ENCODE measurements at regions not wholly inside any gene's neighbourhood (a gene's known extent, or its start where the extent isn't known, plus 50 kb on each side); places are given as distances from the start of the nearest gene placed in this dataset.
A peak's percentile ranks its signal among the peaks of the same experiment; 100 is the strongest.

DNA sequence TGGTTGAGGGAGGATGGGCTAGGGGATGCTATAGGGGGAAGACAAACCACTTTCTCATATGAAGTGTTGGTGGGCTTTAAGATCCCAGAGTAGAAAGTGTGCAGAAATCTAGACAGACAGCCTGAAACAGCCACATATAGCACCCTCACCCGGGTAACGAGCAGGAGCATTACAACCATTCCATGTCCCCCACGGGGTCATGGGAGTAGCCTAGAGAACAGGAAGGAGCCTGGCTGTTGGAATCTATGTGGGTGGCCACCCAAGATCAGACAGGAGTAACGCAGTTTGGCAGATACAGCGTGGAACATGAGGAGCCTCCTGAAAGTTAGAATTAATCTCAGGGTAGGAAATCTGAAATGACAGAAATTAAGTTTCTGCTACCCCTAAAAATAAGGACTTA is 146.1 kb upstream of the RAI14 start:
- H3K4me3 ChIP-seq = no peak overlapping the region
- TF ChIP-seq, protein P1, sequence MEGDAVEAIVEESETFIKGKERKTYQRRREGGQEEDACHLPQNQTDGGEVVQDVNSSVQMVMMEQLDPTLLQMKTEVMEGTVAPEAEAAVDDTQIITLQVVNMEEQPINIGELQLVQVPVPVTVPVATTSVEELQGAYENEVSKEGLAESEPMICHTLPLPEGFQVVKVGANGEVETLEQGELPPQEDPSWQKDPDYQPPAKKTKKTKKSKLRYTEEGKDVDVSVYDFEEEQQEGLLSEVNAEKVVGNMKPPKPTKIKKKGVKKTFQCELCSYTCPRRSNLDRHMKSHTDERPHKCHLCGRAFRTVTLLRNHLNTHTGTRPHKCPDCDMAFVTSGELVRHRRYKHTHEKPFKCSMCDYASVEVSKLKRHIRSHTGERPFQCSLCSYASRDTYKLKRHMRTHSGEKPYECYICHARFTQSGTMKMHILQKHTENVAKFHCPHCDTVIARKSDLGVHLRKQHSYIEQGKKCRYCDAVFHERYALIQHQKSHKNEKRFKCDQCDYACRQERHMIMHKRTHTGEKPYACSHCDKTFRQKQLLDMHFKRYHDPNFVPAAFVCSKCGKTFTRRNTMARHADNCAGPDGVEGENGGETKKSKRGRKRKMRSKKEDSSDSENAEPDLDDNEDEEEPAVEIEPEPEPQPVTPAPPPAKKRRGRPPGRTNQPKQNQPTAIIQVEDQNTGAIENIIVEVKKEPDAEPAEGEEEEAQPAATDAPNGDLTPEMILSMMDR (IDR thresholded peaks at IDR 0.05; ENCODE audit: control extremely low read depth, extremely low read depth) = no peak
- WGBS, 2 donors = 68 to 73% methylated on average over 5 of the region's 5 CpGs
- H3K4me1 ChIP-seq (ENCODE audit: control insufficient read depth in 5 of 5, insufficient read depth in 5 of 5, low read length in 5 of 5) = peaks cover 0 to 13% (median 5%) of the 10 kb centered on the region in 5 donors
- DNase-seq (no peak), ATAC-seq (ENCODE audit: insufficient read depth, low FRiP score) (no peak)
- no peaks in the 10 kb centered on the region for H3K9me3 ChIP-seq (ENCODE audit: control insufficient read depth in 4 of 4, insufficient read depth in 3 of 4, low read length in 3 of 4)
- H3K27me3 ChIP-seq (ENCODE audit: control insufficient read depth in 3 of 3, insufficient read depth in 3 of 3, low read length in 2 of 3) = no peaks in the 10 kb centered on the region
- no peaks in the 10 kb centered on the region for H3K36me3 ChIP-seq (ENCODE audit: control insufficient read depth in 4 of 4, insufficient read depth in 4 of 4, low read length in 4 of 4)
- peak overlapping the region in 1 of 2 donors; percentile 49 for H3K27ac ChIP-seq (ENCODE audit: low read depth in 1 of 2, low read length in 1 of 2)
- no peak overlapping the region for H3K9ac ChIP-seq (ENCODE audit: insufficient read depth in 1 of 2, low read length in 2 of 2)

DNA sequence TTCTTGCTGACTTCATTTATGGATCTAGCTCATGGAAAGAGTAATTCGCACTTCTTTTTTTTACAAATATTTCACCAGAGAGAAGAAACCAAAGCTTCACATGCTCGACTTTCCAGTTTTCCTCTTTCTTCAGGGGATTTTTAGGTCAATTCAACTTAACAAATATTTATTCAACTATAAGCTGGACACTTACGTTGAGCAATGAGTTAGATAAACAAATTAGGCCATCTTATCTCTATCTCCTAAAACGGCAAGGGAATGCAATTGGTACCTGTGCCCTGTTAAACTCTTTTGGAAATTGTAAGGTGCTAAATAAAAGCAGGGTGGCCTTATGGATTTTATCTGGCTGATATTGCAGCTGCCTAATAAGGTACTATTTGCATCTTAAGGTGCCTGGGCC is 145.1 kb upstream of the RAI14 start:
- no peaks in the 10 kb centered on the region for H3K27me3 ChIP-seq (ENCODE audit: control insufficient read depth in 3 of 3, insufficient read depth in 3 of 3, low read length in 2 of 3)
- ATAC-seq (ENCODE audit: insufficient read depth, low FRiP score) (no peak), DNase-seq (peak in 1 of 3 donors; percentile 45)
- no peaks in the 10 kb centered on the region for H3K36me3 ChIP-seq (ENCODE audit: control insufficient read depth in 4 of 4, insufficient read depth in 4 of 4, low read length in 4 of 4)
- H3K4me1 ChIP-seq (ENCODE audit: control insufficient read depth in 5 of 5, insufficient read depth in 5 of 5, low read length in 5 of 5) = peaks cover 0 to 13% (median 5%) of the 10 kb centered on the region in 5 donors
- no peak overlapping the region for H3K27ac ChIP-seq (ENCODE audit: low read depth in 1 of 2, low read length in 1 of 2)
- WGBS, 2 donors = 46 to 68% methylated on average over 4 of the region's 4 CpGs
- TF ChIP-seq, protein P1 (IDR thresholded peaks at IDR 0.05; ENCODE audit: control extremely low read depth, extremely low read depth) = no peak
- no peaks in the 10 kb centered on the region for H3K9me3 ChIP-seq (ENCODE audit: control insufficient read depth in 4 of 4, insufficient read depth in 3 of 4, low read length in 3 of 4)
- H3K4me3 ChIP-seq = no peak overlapping the region
- H3K9ac ChIP-seq (ENCODE audit: insufficient read depth in 1 of 2, low read length in 2 of 2) = no peak overlapping the region

DNA sequence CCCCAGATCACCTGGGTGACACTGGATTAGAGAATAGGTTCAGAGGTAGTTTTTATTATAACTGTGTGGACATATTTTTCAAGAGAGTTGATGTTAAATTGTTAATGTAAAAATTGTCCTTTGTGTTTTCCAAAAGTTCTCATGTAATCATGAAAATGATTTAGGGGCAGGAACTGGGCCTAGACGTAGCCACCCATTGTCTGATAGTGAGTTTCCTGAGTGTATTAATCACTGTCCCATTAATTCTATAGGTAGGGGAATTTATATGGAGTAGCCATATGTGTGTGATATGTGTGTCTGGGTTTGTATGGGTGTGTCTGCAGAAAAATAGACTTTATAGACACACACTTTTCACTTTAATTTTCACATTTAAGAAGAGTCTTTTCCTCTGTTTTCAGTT is 144.6 kb upstream of the RAI14 start:
- WGBS, 2 donors = 44 to 68% methylated on average over 1 of the region's 1 CpG
- no peak overlapping the region for H3K4me3 ChIP-seq
- DNase-seq = no peak
- no peak for ATAC-seq (ENCODE audit: insufficient read depth, low FRiP score)
- H3K36me3 ChIP-seq (ENCODE audit: control insufficient read depth in 4 of 4, insufficient read depth in 4 of 4, low read length in 4 of 4) = no peaks in the 10 kb centered on the region
- H3K27me3 ChIP-seq (ENCODE audit: control insufficient read depth in 3 of 3, insufficient read depth in 3 of 3, low read length in 2 of 3) = no peaks in the 10 kb centered on the region
- no peaks in the 10 kb centered on the region for H3K9me3 ChIP-seq (ENCODE audit: control insufficient read depth in 4 of 4, insufficient read depth in 3 of 4, low read length in 3 of 4)
- TF ChIP-seq, protein P1 (IDR thresholded peaks at IDR 0.05; ENCODE audit: control extremely low read depth, extremely low read depth) = no peak
- H3K4me1 ChIP-seq (ENCODE audit: control insufficient read depth in 5 of 5, insufficient read depth in 5 of 5, low read length in 5 of 5) = peaks cover 0 to 13% (median 5%) of the 10 kb centered on the region in 5 donors
- no peak overlapping the region for H3K9ac ChIP-seq (ENCODE audit: insufficient read depth in 1 of 2, low read length in 2 of 2)
- no peak overlapping the region for H3K27ac ChIP-seq (ENCODE audit: low read depth in 1 of 2, low read length in 1 of 2)

DNA sequence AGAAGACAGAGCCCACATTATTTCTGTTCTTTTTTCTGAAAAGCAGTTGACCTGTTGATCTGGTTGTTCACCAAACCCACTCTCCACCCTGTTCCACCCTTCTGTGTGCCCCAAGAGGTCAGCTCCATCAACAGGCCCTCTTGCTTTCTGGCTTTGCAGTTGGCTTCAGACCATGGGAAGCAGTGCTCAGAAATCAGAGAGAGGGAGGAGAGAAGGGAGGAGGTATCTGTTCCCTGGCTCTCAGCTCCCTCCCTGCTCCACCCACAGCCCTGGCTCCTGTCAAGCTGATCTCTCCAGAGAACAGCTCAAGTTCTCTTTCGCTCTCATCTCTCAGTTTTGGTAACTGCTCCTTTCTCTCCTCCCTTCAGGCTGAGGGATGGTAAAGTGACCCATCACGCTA is 144.2 kb upstream of the RAI14 start:
- ATAC-seq (ENCODE audit: insufficient read depth, low FRiP score) (no peak), DNase-seq (no peak)
- 64 to 89% methylated on average over 2 of the region's 2 CpGs for WGBS, 2 donors
- Histone ChIP-seq H3K27ac (ENCODE audit: low read depth in 1 of 2, low read length in 1 of 2) (peak overlapping the region in 1 of 2 donors; percentile 62), H3K36me3 (ENCODE audit: control insufficient read depth in 4 of 4, insufficient read depth in 4 of 4, low read length in 4 of 4) (no peaks in the 10 kb centered on the region), H3K9ac (ENCODE audit: insufficient read depth in 1 of 2, low read length in 2 of 2) (no peak overlapping the region), H3K4me3 (no peak overlapping the region), H3K4me1 (ENCODE audit: control insufficient read depth in 5 of 5, insufficient read depth in 5 of 5, low read length in 5 of 5) (peaks cover 0 to 13% (median 5%) of the 10 kb centered on the region in 5 donors), H3K27me3 (ENCODE audit: control insufficient read depth in 3 of 3, insufficient read depth in 3 of 3, low read length in 2 of 3) (no peaks in the 10 kb centered on the region), H3K9me3 (ENCODE audit: control insufficient read depth in 4 of 4, insufficient read depth in 3 of 4, low read length in 3 of 4) (no peaks in the 10 kb centered on the region)
- TF ChIP-seq, protein P1 (IDR thresholded peaks at IDR 0.05; ENCODE audit: control extremely low read depth, extremely low read depth) = no peak

Measured in lung (tissue), 11 donors.